ENCODE measurements at regions not wholly inside any gene's neighbourhood (a gene's known extent, or its start where the extent isn't known, plus 50 kb on each side); places are given as distances from the start of the nearest gene placed in this dataset.

- DNase-seq (ENCODE audit: low spot score), result no peak
- in situ Hi-C loops (cut with MboI; ENCODE audit: low sequenced_read_pairs, unreplicated experiment), result no loop called here
- no peak for TF ChIP-seq CTCF (IDR thresholded peaks at IDR 0.05; ENCODE audit: borderline replicate concordance, control extremely low read depth, extremely low read depth, insufficient read depth, missing control alignments)
Observed at GRCh38 chr11:92762121-92762540, 207.3 kb upstream of the MTNR1B start.

DNA sequence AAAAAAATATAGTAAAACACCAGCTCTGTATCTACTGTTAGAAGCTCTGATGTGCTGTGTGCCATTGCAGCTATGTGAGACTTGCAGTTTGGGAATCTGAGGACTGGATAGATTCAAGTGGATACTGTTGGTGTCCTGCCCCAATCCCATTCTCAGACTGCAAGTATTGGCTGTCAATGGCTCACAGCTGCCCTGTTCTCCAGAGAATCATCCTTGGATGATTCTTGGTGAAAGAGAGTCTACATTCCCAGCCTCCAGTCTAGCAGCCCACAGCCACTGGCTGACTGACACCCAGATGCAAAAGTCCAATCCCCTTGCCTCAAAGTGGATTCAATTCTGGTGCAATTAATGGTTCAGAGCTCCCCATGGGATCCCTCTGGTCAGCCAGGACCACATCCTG is 206.1 kb upstream of the MTNR1B start:
- in situ Hi-C loops (cut with MboI; ENCODE audit: low sequenced_read_pairs, unreplicated experiment), result no loop called here
- no peak for DNase-seq (ENCODE audit: low spot score)
- no peak for TF ChIP-seq CTCF (IDR thresholded peaks at IDR 0.05; ENCODE audit: borderline replicate concordance, control extremely low read depth, extremely low read depth, insufficient read depth, missing control alignments)

DNA sequence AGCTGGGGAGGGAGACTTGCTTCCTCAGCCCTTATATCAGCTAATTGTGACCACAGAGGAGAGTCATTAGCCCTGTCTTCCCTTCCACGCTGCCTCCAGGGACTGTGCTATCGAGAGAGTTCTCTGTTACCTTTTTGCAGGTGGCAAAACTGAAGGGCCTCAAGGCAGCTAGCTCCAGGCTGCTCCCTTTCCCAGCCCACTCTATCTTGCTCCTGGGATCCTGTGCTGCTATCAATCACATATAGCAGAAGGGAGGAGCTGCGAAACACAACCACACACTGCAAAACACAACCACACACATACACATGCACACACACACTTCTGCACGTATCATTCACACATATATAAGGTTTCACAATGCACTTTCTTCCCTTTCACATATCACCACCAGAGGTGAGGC is 205.3 kb upstream of the MTNR1B start:
- no peak for TF ChIP-seq CTCF (IDR thresholded peaks at IDR 0.05; ENCODE audit: borderline replicate concordance, control extremely low read depth, extremely low read depth, insufficient read depth, missing control alignments)
- in situ Hi-C loops (cut with MboI; ENCODE audit: low sequenced_read_pairs, unreplicated experiment), result no loop called here
- DNase-seq (ENCODE audit: low spot score), result no peak

DNA sequence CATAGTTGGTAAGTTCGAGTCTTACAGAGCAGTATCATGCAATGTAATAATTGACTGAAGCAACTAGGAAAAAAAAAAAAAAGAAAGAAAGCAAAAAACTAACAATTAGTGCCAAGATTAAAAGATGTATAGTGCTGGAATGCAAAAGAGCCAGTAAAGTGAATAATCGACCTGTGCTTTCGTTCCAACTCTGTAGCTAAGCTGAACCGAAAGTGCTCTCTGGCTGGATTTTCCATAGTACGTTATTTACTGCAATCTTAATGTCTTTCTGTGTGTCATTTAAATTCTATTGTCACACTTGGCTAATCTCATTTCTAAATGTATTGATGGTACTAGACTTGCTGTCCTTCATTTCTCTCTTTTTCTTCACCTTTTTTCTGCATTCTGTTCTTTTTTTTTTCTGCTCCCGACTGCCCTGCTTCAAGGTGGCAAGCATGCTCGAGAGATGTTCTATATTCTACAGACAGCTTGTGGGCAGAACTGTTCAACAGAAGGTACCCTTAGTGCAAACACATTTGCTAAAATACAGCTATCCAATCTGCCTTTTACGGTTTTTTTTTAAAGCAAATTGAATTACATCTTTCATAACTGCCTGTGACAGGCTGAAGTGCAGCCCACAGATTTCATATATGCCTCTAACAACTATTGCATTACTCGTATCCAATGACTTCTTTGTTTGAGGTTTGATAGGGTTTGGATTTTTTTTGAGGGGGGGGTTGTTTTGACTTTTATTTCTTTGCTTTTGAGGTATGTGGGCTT is 204.2 kb upstream of the MTNR1B start:
- DNase-seq (ENCODE audit: low spot score), result no peak
- TF ChIP-seq CTCF (IDR thresholded peaks at IDR 0.05; ENCODE audit: borderline replicate concordance, control extremely low read depth, extremely low read depth, insufficient read depth, missing control alignments), result no peak
- in situ Hi-C loops (cut with MboI; ENCODE audit: low sequenced_read_pairs, unreplicated experiment), result no loop called here

- no peak for TF ChIP-seq CTCF (IDR thresholded peaks at IDR 0.05; ENCODE audit: borderline replicate concordance, control extremely low read depth, extremely low read depth, insufficient read depth, missing control alignments)
- in situ Hi-C loops (cut with MboI; ENCODE audit: low sequenced_read_pairs, unreplicated experiment), result no loop called here
- DNase-seq (ENCODE audit: low spot score), result no peak
Observed at GRCh38 chr11:92765965-92766371, 203.5 kb upstream of the MTNR1B start.

- in situ Hi-C loops (cut with MboI; ENCODE audit: low sequenced_read_pairs, unreplicated experiment), result no loop called here
- no peak for TF ChIP-seq CTCF (IDR thresholded peaks at IDR 0.05; ENCODE audit: borderline replicate concordance, control extremely low read depth, extremely low read depth, insufficient read depth, missing control alignments)
Observed at GRCh38 chr11:92766698-92767097, 202.8 kb upstream of the MTNR1B start.

More at GRCh38 chr11:92766698-92767097, 202.8 kb upstream of the MTNR1B start:
- DNase-seq (ENCODE audit: low spot score), result no peak
